ENCODE measurements at regions not wholly inside any gene's neighbourhood (a gene's known extent, or its start where the extent isn't known, plus 50 kb on each side); places are given as distances from the start of the nearest gene placed in this dataset.

- Histone ChIP-seq H3K36me3 (ENCODE audit: insufficient read depth, low read length) (no peaks in the 10 kb centered on the region), H3K27ac (ENCODE audit: low read depth, low read length) (no peak overlapping the region), H3K4me1 (ENCODE audit: insufficient read depth, low read length) (no peaks in the 10 kb centered on the region), H3K4me3 (ENCODE audit: low read length in 2 of 2) (no peak overlapping the region), H3K27me3 (ENCODE audit: insufficient read depth, low read length) (no peaks in the 10 kb centered on the region), H3K9me3 (ENCODE audit: control insufficient read depth in 1 of 2, low read length in 2 of 2) (no peaks in the 10 kb centered on the region)
- peaks cover 0 to 9% (median 0%) of the 10 kb centered on the region in 8 donors for H3K9me3 Mint-ChIP-seq
- H3K36me3 Mint-ChIP-seq: no peaks in the 10 kb centered on the region
- H3K4me3 Mint-ChIP-seq: no peak overlapping the region
- peaks cover 4 to 8% of the 10 kb centered on the region in 2 donors for H3K27me3 Mint-ChIP-seq
- no peak overlapping the region for H3K27ac Mint-ChIP-seq
- H3K4me1 Mint-ChIP-seq: no peaks in the 10 kb centered on the region
- no peak for DNase-seq
- ChIA-PET POLR2A (ENCODE audit: partially characterized antibody) (no interaction called here), CTCF (ENCODE audit: partially characterized antibody) (no interaction called here)
- intact Hi-C loops (cut with micrococcal nuclease): no loop called here
Measured at GRCh38 chr9:88750832-88751360, 215.9 kb downstream of the NXNL2 start.

- Histone ChIP-seq H3K9me3 (ENCODE audit: control insufficient read depth in 1 of 2, low read length in 2 of 2) (no peaks in the 10 kb centered on the region), H3K4me3 (ENCODE audit: low read length in 2 of 2) (no peak overlapping the region), H3K27ac (ENCODE audit: low read depth, low read length) (no peak overlapping the region), H3K4me1 (ENCODE audit: insufficient read depth, low read length) (no peaks in the 10 kb centered on the region), H3K27me3 (ENCODE audit: insufficient read depth, low read length) (no peaks in the 10 kb centered on the region), H3K36me3 (ENCODE audit: insufficient read depth, low read length) (no peaks in the 10 kb centered on the region)
- no peak overlapping the region for H3K27ac Mint-ChIP-seq
- DNase-seq: no peak
- ChIA-PET POLR2A (ENCODE audit: partially characterized antibody) (no interaction called here), CTCF (ENCODE audit: partially characterized antibody) (no interaction called here)
- no peak overlapping the region for H3K4me3 Mint-ChIP-seq
- peaks cover 0 to 9% (median 0%) of the 10 kb centered on the region in 8 donors for H3K9me3 Mint-ChIP-seq
- no peaks in the 10 kb centered on the region for H3K36me3 Mint-ChIP-seq
- H3K27me3 Mint-ChIP-seq: peaks cover 4 to 8% of the 10 kb centered on the region in 2 donors
- intact Hi-C loops (cut with micrococcal nuclease): no loop called here
- H3K4me1 Mint-ChIP-seq: no peaks in the 10 kb centered on the region
Measured at GRCh38 chr9:88751781-88752180, 216.8 kb downstream of the NXNL2 start.

- intact Hi-C loops (cut with micrococcal nuclease): no loop called here
- H3K9me3 ChIP-seq (ENCODE audit: control insufficient read depth in 1 of 2, low read length in 2 of 2): no peaks in the 10 kb centered on the region
- H3K4me1 ChIP-seq (ENCODE audit: insufficient read depth, low read length): no peaks in the 10 kb centered on the region
- no peak overlapping the region for H3K27ac ChIP-seq (ENCODE audit: low read depth, low read length)
- no peaks in the 10 kb centered on the region for H3K27me3 ChIP-seq (ENCODE audit: insufficient read depth, low read length)
- no peak for DNase-seq
- POLR2A ChIA-PET (ENCODE audit: partially characterized antibody): no interaction called here
- Mint-ChIP-seq H3K4me3 (no peak overlapping the region), H3K27ac (no peak overlapping the region), H3K27me3 (peaks cover 7 to 11% of the 10 kb centered on the region in 2 donors), H3K9me3 (peaks cover 0 to 9% (median 0%) of the 10 kb centered on the region in 8 donors), H3K36me3 (no peaks in the 10 kb centered on the region), H3K4me1 (no peaks in the 10 kb centered on the region)
- CTCF ChIA-PET (ENCODE audit: partially characterized antibody): no interaction called here
- H3K36me3 ChIP-seq (ENCODE audit: insufficient read depth, low read length): no peaks in the 10 kb centered on the region
- H3K4me3 ChIP-seq (ENCODE audit: low read length in 2 of 2): no peak overlapping the region
Measured at GRCh38 chr9:88753691-88754367, 218.9 kb downstream of the NXNL2 start.

- Mint-ChIP-seq H3K9me3 (peaks cover 0 to 9% (median 0%) of the 10 kb centered on the region in 8 donors), H3K4me3 (no peak overlapping the region), H3K27me3 (peaks cover 8 to 11% of the 10 kb centered on the region in 2 donors), H3K36me3 (no peaks in the 10 kb centered on the region), H3K27ac (no peak overlapping the region), H3K4me1 (no peaks in the 10 kb centered on the region)
- no peak overlapping the region for H3K27ac ChIP-seq (ENCODE audit: low read depth, low read length)
- no peaks in the 10 kb centered on the region for H3K4me1 ChIP-seq (ENCODE audit: insufficient read depth, low read length)
- H3K9me3 ChIP-seq (ENCODE audit: control insufficient read depth in 1 of 2, low read length in 2 of 2): no peaks in the 10 kb centered on the region
- no peak overlapping the region for H3K4me3 ChIP-seq (ENCODE audit: low read length in 2 of 2)
- CTCF ChIA-PET (ENCODE audit: partially characterized antibody): no interaction called here
- H3K27me3 ChIP-seq (ENCODE audit: insufficient read depth, low read length): no peaks in the 10 kb centered on the region
- intact Hi-C loops (cut with micrococcal nuclease): no loop called here
- POLR2A ChIA-PET (ENCODE audit: partially characterized antibody): no interaction called here
- no peak for DNase-seq
- H3K36me3 ChIP-seq (ENCODE audit: insufficient read depth, low read length): no peaks in the 10 kb centered on the region
Measured at GRCh38 chr9:88754452-88754851, 219.5 kb downstream of the NXNL2 start.

- Histone ChIP-seq H3K4me3 (ENCODE audit: low read length in 2 of 2) (no peak overlapping the region), H3K36me3 (ENCODE audit: insufficient read depth, low read length) (no peaks in the 10 kb centered on the region), H3K27me3 (ENCODE audit: insufficient read depth, low read length) (no peaks in the 10 kb centered on the region), H3K4me1 (ENCODE audit: insufficient read depth, low read length) (no peaks in the 10 kb centered on the region), H3K27ac (ENCODE audit: low read depth, low read length) (no peak overlapping the region), H3K9me3 (ENCODE audit: control insufficient read depth in 1 of 2, low read length in 2 of 2) (no peaks in the 10 kb centered on the region)
- Mint-ChIP-seq H3K27me3 (peaks cover 8 to 11% of the 10 kb centered on the region in 2 donors), H3K36me3 (no peaks in the 10 kb centered on the region), H3K4me1 (no peaks in the 10 kb centered on the region), H3K27ac (no peak overlapping the region), H3K4me3 (no peak overlapping the region), H3K9me3 (peaks cover 0 to 9% (median 0%) of the 10 kb centered on the region in 8 donors)
- no peak for DNase-seq
- POLR2A ChIA-PET (ENCODE audit: partially characterized antibody): no interaction called here
- intact Hi-C loops (cut with micrococcal nuclease): no loop called here
- CTCF ChIA-PET (ENCODE audit: partially characterized antibody): no interaction called here
Measured at GRCh38 chr9:88754886-88755285, 219.9 kb downstream of the NXNL2 start.

GRCh38 chr9:88757406-88758010 lies 222.5 kb downstream of the NXNL2 start:
- Histone ChIP-seq H3K9me3 (ENCODE audit: control insufficient read depth in 1 of 2, low read length in 2 of 2) (no peaks in the 10 kb centered on the region), H3K4me1 (ENCODE audit: insufficient read depth, low read length) (no peaks in the 10 kb centered on the region), H3K27me3 (ENCODE audit: insufficient read depth, low read length) (no peaks in the 10 kb centered on the region), H3K36me3 (ENCODE audit: insufficient read depth, low read length) (no peaks in the 10 kb centered on the region), H3K27ac (ENCODE audit: low read depth, low read length) (no peak overlapping the region), H3K4me3 (ENCODE audit: low read length in 2 of 2) (no peak overlapping the region)
- intact Hi-C loops (cut with micrococcal nuclease): no loop called here
- peaks cover 14 to 20% of the 10 kb centered on the region in 2 donors for H3K27me3 Mint-ChIP-seq
- H3K4me1 Mint-ChIP-seq: no peaks in the 10 kb centered on the region
- no peaks in the 10 kb centered on the region for H3K36me3 Mint-ChIP-seq
- no peak for DNase-seq
- CTCF ChIA-PET (ENCODE audit: partially characterized antibody): no interaction called here
- POLR2A ChIA-PET (ENCODE audit: partially characterized antibody): no interaction called here
- H3K27ac Mint-ChIP-seq: no peak overlapping the region
- H3K9me3 Mint-ChIP-seq: peaks cover 0 to 3% (median 0%) of the 10 kb centered on the region in 8 donors
- H3K4me3 Mint-ChIP-seq: no peak overlapping the region

GRCh38 chr9:88759364-88759763 lies 224.4 kb downstream of the NXNL2 start:
- Histone ChIP-seq H3K9me3 (ENCODE audit: control insufficient read depth in 1 of 2, low read length in 2 of 2) (no peaks in the 10 kb centered on the region), H3K36me3 (ENCODE audit: insufficient read depth, low read length) (no peaks in the 10 kb centered on the region), H3K27ac (ENCODE audit: low read depth, low read length) (no peak overlapping the region), H3K4me1 (ENCODE audit: insufficient read depth, low read length) (no peaks in the 10 kb centered on the region), H3K27me3 (ENCODE audit: insufficient read depth, low read length) (no peaks in the 10 kb centered on the region), H3K4me3 (ENCODE audit: low read length in 2 of 2) (no peak overlapping the region)
- intact Hi-C loops (cut with micrococcal nuclease): no loop called here
- no peaks in the 10 kb centered on the region for H3K4me1 Mint-ChIP-seq
- no peak overlapping the region for H3K4me3 Mint-ChIP-seq
- H3K27me3 Mint-ChIP-seq: peaks cover 14 to 22% of the 10 kb centered on the region in 2 donors
- ChIA-PET CTCF (ENCODE audit: partially characterized antibody) (no interaction called here), POLR2A (ENCODE audit: partially characterized antibody) (no interaction called here)
- no peaks in the 10 kb centered on the region for H3K9me3 Mint-ChIP-seq
- H3K27ac Mint-ChIP-seq: no peak overlapping the region
- no peak for DNase-seq
- no peaks in the 10 kb centered on the region for H3K36me3 Mint-ChIP-seq
